ENCODE measurements at regions not wholly inside any gene's neighbourhood (a gene's known extent, or its start where the extent isn't known, plus 50 kb on each side); places are given as distances from the start of the nearest gene placed in this dataset.

- no peak for DNase-seq (ENCODE audit: low spot score)
Observed at GRCh38 chr7:148950806-148951205, 66.7 kb upstream of the EZH2 start.

DNA sequence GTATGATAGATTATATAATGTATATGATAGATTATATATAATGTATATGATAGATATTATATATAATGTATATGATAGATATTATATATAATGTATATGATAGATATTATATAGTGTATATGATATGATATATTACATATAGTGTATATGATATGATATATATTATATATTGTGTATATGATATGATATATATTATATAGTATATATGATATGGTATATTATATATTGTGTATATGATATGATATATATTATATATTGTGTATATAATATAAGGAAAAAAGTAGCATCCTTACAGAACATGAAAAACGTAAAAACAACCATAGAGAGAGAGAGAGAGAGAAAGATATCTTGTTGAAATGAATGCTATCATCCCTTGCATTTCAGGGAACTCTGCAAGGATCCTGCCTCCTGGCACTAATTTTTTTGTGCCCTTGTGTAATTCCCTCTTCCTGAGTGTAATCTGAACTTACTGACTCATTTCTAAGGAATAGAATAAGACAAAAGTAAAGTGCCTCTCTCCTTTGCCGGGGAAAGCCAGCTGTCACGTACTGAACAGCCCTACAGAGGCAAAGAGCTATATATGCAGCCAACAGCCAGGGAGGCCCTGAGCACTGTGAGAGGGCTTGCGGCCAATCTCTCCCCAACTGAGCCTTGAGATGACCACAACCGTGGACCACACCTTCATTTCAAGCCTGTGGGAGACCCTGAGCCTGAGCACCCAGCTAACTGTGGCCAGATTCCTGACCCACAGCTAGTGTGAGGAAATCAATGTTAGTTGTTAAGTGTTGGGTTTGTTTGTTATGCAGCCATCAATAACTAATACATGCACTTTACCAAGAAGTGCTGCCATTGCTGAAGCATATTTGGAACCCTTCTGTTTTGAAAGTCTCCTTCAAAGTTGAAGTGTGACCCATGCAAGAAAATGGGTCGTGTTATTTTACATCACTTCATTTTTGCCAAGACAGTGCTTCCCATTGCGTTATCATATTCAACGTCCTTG is 61.1 kb upstream of the EZH2 start:
- no peak for DNase-seq (ENCODE audit: low spot score)

- peak; percentile 94 for DNase-seq (ENCODE audit: low spot score)
Observed at GRCh38 chr7:148941598-148942275, 57.6 kb upstream of the EZH2 start.

DNA sequence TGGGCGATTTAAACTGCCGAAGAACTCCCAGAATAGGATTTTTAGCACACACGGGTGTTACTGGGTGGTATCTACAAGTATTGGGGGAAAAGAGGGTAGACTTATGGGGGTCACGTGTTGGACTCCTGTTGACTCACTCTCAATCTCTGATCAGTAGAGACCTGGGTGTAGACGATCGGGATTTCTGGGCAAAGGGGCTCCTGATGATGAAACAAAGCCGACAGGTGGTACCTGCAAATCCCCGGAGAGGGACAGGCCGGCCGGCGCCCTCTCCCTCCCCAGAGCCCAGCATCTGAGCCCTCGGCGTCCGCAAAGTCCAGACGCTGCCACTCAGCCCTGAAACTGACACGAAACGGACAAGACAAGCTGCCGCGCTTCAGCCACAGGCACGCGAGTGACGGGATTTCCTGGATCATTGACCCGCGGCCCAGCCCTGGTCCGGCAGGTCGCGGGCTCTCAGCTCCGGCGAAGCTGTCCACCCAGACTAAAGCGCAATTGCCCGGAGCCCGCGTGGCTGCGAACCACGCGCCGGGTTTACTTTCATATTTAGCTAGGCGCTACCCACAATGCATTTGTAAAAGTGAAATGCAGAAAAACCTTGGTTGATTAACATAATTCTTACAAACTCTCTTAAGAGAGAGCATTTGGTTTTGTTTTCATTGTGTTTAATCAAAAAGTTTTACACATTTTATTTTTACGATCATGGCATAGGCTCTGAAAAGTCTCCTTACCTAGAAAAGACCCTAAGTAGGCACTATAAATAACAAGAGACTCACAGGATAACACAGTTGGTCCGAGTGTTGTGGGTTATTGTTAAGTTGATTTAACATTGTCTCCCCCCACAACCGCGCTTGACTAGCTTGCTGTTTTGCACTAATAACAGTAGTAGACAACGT is 56.9 kb upstream of the EZH2 start:
- peak; percentile 99 for DNase-seq (ENCODE audit: low spot score)

GRCh38 chr7:148939128-148939755 is 55.2 kb upstream of the EZH2 start:
- DNase-seq (ENCODE audit: low spot score), result no peak

DNA sequence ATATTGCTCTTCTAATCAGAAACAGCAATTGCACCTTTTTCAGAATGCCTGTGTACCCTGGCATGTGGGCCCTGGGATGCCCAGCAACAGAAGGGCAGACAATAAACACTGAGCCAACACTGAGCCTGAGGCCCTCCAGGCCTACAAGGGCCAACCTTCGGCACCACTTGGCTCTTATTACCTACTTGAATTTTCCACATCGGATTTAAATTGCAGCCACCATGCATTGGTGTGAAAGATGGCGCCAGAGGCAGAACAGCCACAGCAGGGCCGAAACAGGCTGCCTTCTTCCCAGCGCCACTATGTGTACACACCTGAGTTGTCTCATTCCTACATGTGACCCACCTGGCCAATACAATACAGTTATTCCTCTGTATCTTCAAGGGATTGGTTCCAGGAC is 51.4 kb upstream of the EZH2 start:
- no peak for DNase-seq (ENCODE audit: low spot score)
